ENCODE measurements at regions not wholly inside any gene's neighbourhood (a gene's known extent, or its start where the extent isn't known, plus 50 kb on each side); places are given as distances from the start of the nearest gene placed in this dataset.

DNA sequence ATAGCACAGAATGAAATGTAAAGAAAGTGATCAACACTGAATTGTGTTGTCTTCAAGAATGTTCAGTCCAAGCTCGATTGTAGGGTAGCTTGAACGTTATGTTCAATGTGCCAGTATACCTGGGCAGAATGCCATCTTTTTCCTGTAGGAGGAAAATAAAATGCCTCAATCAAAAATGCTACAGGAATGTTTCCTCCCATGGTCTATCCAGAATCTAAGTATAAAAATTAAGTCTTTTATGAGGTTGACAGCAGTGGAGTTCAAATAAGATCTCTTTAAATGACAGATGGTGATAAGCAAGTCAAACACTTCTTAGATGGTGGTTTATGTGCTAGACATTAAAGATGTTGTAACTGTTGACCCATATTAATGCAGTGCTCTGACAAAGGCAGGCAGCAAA lies 488.6 kb downstream of the CSNK1G3 start:
- ATAC-seq (ENCODE audit: low FRiP score in 2 of 2) (no peak), DNase-seq (no peak)
- no peak overlapping the region for H3K4me3 ChIP-seq
- no peaks in the 10 kb centered on the region for H3K9me3 ChIP-seq
- peaks cover 0 to 6% (median 0%) of the 10 kb centered on the region in 4 donors for H3K4me1 ChIP-seq
- TF ChIP-seq, protein P1, sequence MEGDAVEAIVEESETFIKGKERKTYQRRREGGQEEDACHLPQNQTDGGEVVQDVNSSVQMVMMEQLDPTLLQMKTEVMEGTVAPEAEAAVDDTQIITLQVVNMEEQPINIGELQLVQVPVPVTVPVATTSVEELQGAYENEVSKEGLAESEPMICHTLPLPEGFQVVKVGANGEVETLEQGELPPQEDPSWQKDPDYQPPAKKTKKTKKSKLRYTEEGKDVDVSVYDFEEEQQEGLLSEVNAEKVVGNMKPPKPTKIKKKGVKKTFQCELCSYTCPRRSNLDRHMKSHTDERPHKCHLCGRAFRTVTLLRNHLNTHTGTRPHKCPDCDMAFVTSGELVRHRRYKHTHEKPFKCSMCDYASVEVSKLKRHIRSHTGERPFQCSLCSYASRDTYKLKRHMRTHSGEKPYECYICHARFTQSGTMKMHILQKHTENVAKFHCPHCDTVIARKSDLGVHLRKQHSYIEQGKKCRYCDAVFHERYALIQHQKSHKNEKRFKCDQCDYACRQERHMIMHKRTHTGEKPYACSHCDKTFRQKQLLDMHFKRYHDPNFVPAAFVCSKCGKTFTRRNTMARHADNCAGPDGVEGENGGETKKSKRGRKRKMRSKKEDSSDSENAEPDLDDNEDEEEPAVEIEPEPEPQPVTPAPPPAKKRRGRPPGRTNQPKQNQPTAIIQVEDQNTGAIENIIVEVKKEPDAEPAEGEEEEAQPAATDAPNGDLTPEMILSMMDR (IDR thresholded peaks at IDR 0.05), result no peak
- no peak for TF ChIP-seq EP300 (IDR thresholded peaks at IDR 0.05)
- TF ChIP-seq POLR2A (IDR thresholded peaks at IDR 0.05), result no peak
- TF ChIP-seq POLR2AphosphoS5 (IDR thresholded peaks at IDR 0.05), result no peak
- H3K27me3 ChIP-seq, result no peaks in the 10 kb centered on the region
- H3K36me3 ChIP-seq, result no peaks in the 10 kb centered on the region
- H3K27ac ChIP-seq, result no peak overlapping the region
- WGBS, 2 donors, result 42 to 48% methylated on average over 2 of the region's 2 CpGs

DNA sequence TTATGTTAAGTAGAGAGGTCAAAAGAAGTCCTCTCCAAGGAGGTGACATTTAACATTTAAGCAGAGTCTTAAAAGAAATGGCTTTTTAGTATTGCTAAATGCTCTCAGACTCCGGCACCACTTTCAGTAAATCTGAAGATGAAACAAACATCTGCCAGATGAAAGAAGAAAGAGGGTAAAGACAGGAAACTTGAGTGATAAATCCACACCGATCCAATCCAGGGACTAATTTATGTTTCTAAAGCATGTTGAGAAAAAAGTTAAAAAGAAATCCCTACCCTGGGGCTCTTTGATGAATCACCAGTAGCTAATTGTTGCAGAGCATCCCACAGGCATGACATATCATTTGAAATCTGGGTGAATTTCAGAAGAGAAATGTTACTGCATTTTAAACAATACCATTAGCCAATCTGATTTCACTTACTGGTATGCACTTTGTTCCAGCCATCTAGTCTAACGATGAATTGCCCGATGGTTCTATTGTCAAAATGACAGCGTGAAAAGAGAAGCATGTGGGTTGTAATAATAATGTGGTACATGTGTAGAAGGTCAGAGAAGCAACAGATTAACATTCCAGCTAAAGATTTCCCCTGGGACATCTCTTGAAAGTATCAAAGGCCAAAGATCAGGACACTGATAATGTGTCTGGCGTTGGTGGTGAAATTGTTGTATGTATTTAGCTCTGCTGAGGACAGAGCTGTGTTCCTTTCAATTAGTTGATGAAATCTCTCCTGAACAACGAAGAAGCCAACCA lies 485.7 kb downstream of the CSNK1G3 start:
- DNase-seq, result no peak
- no peaks in the 10 kb centered on the region for H3K9me3 ChIP-seq
- no peak for TF ChIP-seq EP300 (IDR thresholded peaks at IDR 0.05)
- no peak for TF ChIP-seq POLR2A (IDR thresholded peaks at IDR 0.05)
- TF ChIP-seq, protein P1 (IDR thresholded peaks at IDR 0.05), result no peak
- no peak for TF ChIP-seq POLR2AphosphoS5 (IDR thresholded peaks at IDR 0.05)
- peaks cover 0 to 6% (median 0%) of the 10 kb centered on the region in 4 donors for H3K4me1 ChIP-seq
- no peak overlapping the region for H3K27ac ChIP-seq
- H3K4me3 ChIP-seq, result no peak overlapping the region
- H3K27me3 ChIP-seq, result no peaks in the 10 kb centered on the region
- peak in 1 of 2 donors; percentile 26 for ATAC-seq (ENCODE audit: low FRiP score in 2 of 2)
- 44 to 51% methylated on average over 7 of the region's 7 CpGs for WGBS, 2 donors
- no peaks in the 10 kb centered on the region for H3K36me3 ChIP-seq

DNA sequence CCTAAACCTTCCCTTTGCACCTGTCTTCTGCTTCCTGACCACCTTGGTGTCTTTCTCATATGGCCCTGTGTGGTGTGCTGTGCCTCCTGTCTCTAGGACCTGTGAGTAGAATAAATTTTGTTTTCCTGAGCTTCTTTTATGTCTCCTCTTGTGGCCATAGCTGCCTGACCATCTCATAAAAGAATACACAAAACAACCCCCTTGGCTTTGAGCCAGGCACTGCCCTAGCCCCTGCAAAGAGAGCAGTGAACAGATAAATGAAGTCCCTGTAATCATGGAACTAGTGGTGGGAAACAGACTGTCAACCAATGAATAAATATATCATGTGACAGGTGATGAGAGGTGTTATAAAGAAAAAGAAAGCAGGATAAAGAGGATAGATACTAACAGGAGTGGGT lies 485.1 kb downstream of the CSNK1G3 start:
- H3K4me1 ChIP-seq, result peaks cover 0 to 6% (median 0%) of the 10 kb centered on the region in 4 donors
- no peak for TF ChIP-seq POLR2AphosphoS5 (IDR thresholded peaks at IDR 0.05)
- TF ChIP-seq, protein P1 (IDR thresholded peaks at IDR 0.05), result no peak
- TF ChIP-seq POLR2A (IDR thresholded peaks at IDR 0.05), result no peak
- no peak for TF ChIP-seq EP300 (IDR thresholded peaks at IDR 0.05)
- DNase-seq (no peak), ATAC-seq (ENCODE audit: low FRiP score in 2 of 2) (no peak)
- no peak overlapping the region for H3K27ac ChIP-seq
- no peaks in the 10 kb centered on the region for H3K9me3 ChIP-seq
- H3K4me3 ChIP-seq, result no peak overlapping the region
- no peaks in the 10 kb centered on the region for H3K36me3 ChIP-seq
- H3K27me3 ChIP-seq, result no peaks in the 10 kb centered on the region

DNA sequence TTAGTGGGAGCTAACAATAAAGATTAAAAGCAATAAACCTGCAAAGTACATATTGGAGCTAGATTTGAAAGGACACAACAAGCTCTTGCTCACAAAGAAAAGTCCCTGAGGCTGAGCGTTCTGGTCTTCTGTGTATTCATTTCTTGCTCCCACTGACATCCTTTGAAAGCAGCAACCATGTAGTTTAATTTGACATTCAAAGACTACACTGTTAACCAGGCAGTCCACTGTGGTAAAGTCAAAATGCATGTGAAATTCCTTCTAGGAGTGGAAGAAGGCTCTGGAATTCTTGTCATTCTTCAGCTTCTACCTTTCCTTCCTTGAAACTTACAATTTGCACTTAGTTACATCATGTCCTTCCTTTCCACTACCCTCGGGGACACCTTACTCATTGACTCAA lies 480.7 kb downstream of the CSNK1G3 start:
- H3K4me1 ChIP-seq, result peaks cover 0 to 3% (median 0%) of the 10 kb centered on the region in 4 donors
- ATAC-seq (ENCODE audit: low FRiP score in 2 of 2) (no peak), DNase-seq (no peak)
- WGBS, 2 donors, result 71 to 73% methylated on average over 2 of the region's 2 CpGs
- H3K36me3 ChIP-seq, result no peaks in the 10 kb centered on the region
- H3K4me3 ChIP-seq, result no peak overlapping the region
- H3K9me3 ChIP-seq, result no peaks in the 10 kb centered on the region
- H3K27ac ChIP-seq, result no peak overlapping the region
- H3K27me3 ChIP-seq, result no peaks in the 10 kb centered on the region
- no peak for TF ChIP-seq EP300 (IDR thresholded peaks at IDR 0.05)

DNA sequence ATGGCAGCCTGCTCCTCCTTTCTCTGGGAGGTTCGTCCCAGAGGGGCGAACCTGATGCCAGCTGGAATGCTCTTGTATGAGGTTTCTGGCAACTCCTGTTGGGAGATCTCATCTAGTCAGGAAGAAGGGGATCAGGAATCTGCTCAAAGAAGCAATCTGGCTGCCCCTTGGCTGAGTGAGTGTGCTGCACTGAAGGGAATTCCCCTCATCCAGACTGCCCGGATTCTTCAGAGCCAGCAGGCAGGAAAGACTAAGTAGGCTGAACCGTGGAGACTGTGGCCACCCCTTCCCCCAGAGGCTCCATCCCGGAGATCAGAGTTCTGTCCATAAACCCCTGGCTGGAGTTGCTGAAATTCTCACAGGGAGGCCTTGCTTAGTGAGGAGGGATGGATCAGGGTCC lies 476.0 kb downstream of the CSNK1G3 start:
- no peak for ATAC-seq (ENCODE audit: low FRiP score in 2 of 2)

More for the DNA sequence above, 476.0 kb downstream of the CSNK1G3 start:
- Histone ChIP-seq H3K36me3 (no peaks in the 10 kb centered on the region), H3K27ac (no peak overlapping the region), H3K4me3 (no peak overlapping the region), H3K9me3 (peaks cover 0 to 3% (median 0%) of the 10 kb centered on the region in 4 donors), H3K4me1 (no peaks in the 10 kb centered on the region), H3K27me3 (no peaks in the 10 kb centered on the region)
- no peak for DNase-seq
- WGBS, 2 donors, result 85 to 100% methylated on average over 2 to 5 of the region's 5 CpGs
- TF ChIP-seq POLR2AphosphoS5 (IDR thresholded peaks at IDR 0.05), result no peak
- TF ChIP-seq, protein P1 (IDR thresholded peaks at IDR 0.05), result no peak
- TF ChIP-seq EP300 (IDR thresholded peaks at IDR 0.05), result no peak
- no peak for TF ChIP-seq POLR2A (IDR thresholded peaks at IDR 0.05)
